Right ventricle myocardium superior (tissue), 1 donor: ENCODE measurements at regions not wholly inside any gene's neighbourhood (a gene's known extent, or its start where the extent isn't known, plus 50 kb on each side); places are given as distances from the start of the nearest gene placed in this dataset.
"Not testable (repeated sequence)": the region's sequence is repeated elsewhere in the genome, so short reads cannot be mapped to it uniquely, and the experiment has no call there.

Experiments
- ATAC-seq: fragments of 200-7000 bp; cut with Tn5 transposase; one replicate; pipeline ENCODE4 v1.9.1; 2020; ENCODE audit warnings: mild to moderate bottlenecking; ENCODE audit not compliant: poor library complexity
- DNase-seq: peaks from one replicate; pipeline ENCODE4 v3.0.0-alpha.2; 2020
- intact Hi-C: fragments of 100-400 bp; cut with DNase I; formaldehyde crosslinking; loops from one replicate; pipeline ENCODE4 v1.11.2; 2022
- donor health status: DM: no; HTN: yes; CAD: no; lungs with severe emphysema.

- no peak for ATAC-seq
- intact Hi-C loops, result no loop called here
Measured at GRCh38 chr21:21955204-21955603, 957.0 kb downstream of the NCAM2 start.

GRCh38 chr21:21957490-21957889 lies 959.3 kb downstream of the NCAM2 start:
- intact Hi-C loops, result no loop called here
- no peak for ATAC-seq
- no peak for DNase-seq

More at GRCh38 chr21:21955204-21955603, 957.0 kb downstream of the NCAM2 start:
- no peak for DNase-seq

GRCh38 chr21:21963911-21964310 lies 965.7 kb downstream of the NCAM2 start:
- ATAC-seq (no peak), DNase-seq (no peak)
- intact Hi-C loops, result no loop called here

GRCh38 chr21:21968810-21969209 lies 970.6 kb downstream of the NCAM2 start:
- ATAC-seq, result no peak
- DNase-seq, result no peak
- intact Hi-C loops, result no loop called here

- no peak for DNase-seq
- intact Hi-C loops, result no loop called here
- ATAC-seq, result no peak
Measured at GRCh38 chr21:21969211-21969610, 971.0 kb downstream of the NCAM2 start.

GRCh38 chr21:21971384-21971783 lies 973.2 kb downstream of the NCAM2 start:
- no peak for ATAC-seq
- DNase-seq, result no peak
- intact Hi-C loops, result no loop called here

- intact Hi-C loops, result no loop called here
- DNase-seq, result no peak
- no peak for ATAC-seq
Measured at GRCh38 chr21:21973806-21974205, 975.6 kb downstream of the NCAM2 start.

GRCh38 chr21:21996891-21997290 lies 998.7 kb downstream of the NCAM2 start:
- intact Hi-C loops, result no loop called here
- no peak for ATAC-seq
- no peak for DNase-seq

GRCh38 chr21:21997390-21998333 lies 999.5 kb downstream of the NCAM2 start:
- no peak for ATAC-seq
- no peak for DNase-seq
- intact Hi-C loops, result no loop called here

- no peak for ATAC-seq
- intact Hi-C loops, result no loop called here
- DNase-seq, result no peak
Measured at GRCh38 chr21:22019766-22020165, 1021.6 kb downstream of the NCAM2 start.

- DNase-seq, result no peak
- intact Hi-C loops, result no loop called here
- ATAC-seq, result no peak
Measured at GRCh38 chr21:22020221-22020620, 1022.0 kb downstream of the NCAM2 start.

- DNase-seq, intact Hi-C loops, ATAC-seq: not testable (repeated sequence)
Measured at GRCh38 chr21:22023896-22024295, 1025.7 kb downstream of the NCAM2 start.

GRCh38 chr21:22044431-22044830 lies 1046.2 kb downstream of the NCAM2 start:
- DNase-seq, result no peak
- ATAC-seq, result no peak
- intact Hi-C loops, result no loop called here

- DNase-seq (no peak), ATAC-seq (no peak)
- intact Hi-C loops, result no loop called here
Measured at GRCh38 chr21:22046576-22046975, 1048.4 kb downstream of the NCAM2 start.

GRCh38 chr21:22056904-22057303 lies 1058.7 kb downstream of the NCAM2 start:
- DNase-seq (no peak), ATAC-seq (no peak)
- intact Hi-C loops, result no loop called here

- intact Hi-C loops, result no loop called here
- DNase-seq (no peak), ATAC-seq (no peak)
Measured at GRCh38 chr21:22062472-22063139, 1064.4 kb downstream of the NCAM2 start.

- no peak for DNase-seq
- no peak for ATAC-seq
- intact Hi-C loops, result no loop called here
Measured at GRCh38 chr21:22063140-22063539, 1064.9 kb downstream of the NCAM2 start.

- ATAC-seq, result no peak
- no peak for DNase-seq
Measured at GRCh38 chr21:22076471-22076870, 1078.3 kb downstream of the NCAM2 start.

GRCh38 chr21:22083899-22084298 lies 1085.7 kb downstream of the NCAM2 start:
- ATAC-seq (no peak), DNase-seq (no peak)
- intact Hi-C loops, result no loop called here

More at GRCh38 chr21:22076471-22076870, 1078.3 kb downstream of the NCAM2 start:
- intact Hi-C loops, result no loop called here

- no peak for ATAC-seq
- no peak for DNase-seq
- intact Hi-C loops, result no loop called here
Measured at GRCh38 chr21:22096314-22096713, 1098.1 kb downstream of the NCAM2 start.
